ENCODE measurements at regions not wholly inside any gene's neighbourhood (a gene's known extent, or its start where the extent isn't known, plus 50 kb on each side); places are given as distances from the start of the nearest gene placed in this dataset.

DNA sequence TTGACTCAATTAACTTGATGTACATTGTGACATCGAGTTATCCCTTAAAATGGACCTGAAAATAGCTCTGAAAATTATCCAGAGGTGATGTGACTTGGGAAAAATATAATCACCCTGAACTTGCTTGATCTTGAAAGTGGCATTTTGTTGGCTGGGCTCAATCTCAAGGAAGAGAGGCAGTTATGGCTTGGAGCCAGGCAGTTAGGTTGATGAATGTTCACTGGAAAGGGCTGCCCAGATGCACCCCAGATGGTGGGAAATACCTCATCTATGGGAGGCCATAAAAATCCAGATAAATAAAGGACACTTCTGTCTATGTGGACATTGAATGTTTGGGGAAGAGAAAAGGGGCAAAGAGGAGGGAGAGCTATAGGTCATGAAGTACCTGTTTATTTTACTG is 55.7 kb upstream of the OR5AN1 start:
- no peak for DNase-seq (ENCODE audit: low read depth, low spot score)
- in situ Hi-C loops (cut with HindIII; ENCODE audit: low pct_unique_long_range_greater_than_20kb, low sequenced_read_pairs) = no loop called here

DNA sequence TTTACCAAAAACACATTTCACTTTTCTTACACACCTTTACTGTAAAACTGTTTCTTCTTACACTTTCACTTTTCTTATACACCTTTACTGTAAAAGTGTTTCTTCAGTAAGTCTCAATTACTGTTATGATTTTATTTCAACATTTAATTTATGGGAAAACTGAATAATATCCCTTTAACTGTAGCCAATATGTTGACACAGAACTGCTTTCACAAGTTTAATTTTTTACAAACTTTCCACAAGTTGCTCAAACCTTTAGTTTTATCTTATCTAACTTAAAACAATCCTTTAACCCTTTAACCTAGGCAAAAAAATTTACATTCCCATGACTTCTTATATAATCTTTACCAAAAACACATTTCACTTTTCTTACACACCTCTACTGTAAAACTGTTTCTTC is 63.3 kb upstream of the OR5AN1 start:
- no peak for DNase-seq (ENCODE audit: low read depth, low spot score)
- in situ Hi-C loops (cut with HindIII; ENCODE audit: low pct_unique_long_range_greater_than_20kb, low sequenced_read_pairs) = no loop called here

DNA sequence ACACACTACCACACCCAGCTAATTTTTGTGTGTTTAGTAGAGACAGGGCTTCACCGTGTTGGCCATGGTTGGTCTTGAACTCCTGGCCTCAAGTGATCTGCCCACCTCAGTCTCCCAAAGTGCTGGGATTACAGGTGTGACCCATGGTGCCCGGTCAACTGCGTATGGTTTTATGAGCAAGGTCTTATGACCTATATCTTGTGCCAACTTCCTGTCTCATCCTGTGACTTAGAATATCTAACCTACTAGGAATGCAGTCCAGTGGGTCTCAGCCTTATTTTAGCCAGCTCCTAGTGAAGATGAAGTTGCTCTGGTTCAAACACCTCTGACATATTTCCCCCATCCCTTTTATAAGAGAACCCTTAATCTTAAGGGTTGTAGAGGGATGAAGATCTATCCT is 66.1 kb upstream of the OR5AN1 start:
- no peak for DNase-seq (ENCODE audit: low read depth, low spot score)
- in situ Hi-C loops (cut with HindIII; ENCODE audit: low pct_unique_long_range_greater_than_20kb, low sequenced_read_pairs) = no loop called here

DNA sequence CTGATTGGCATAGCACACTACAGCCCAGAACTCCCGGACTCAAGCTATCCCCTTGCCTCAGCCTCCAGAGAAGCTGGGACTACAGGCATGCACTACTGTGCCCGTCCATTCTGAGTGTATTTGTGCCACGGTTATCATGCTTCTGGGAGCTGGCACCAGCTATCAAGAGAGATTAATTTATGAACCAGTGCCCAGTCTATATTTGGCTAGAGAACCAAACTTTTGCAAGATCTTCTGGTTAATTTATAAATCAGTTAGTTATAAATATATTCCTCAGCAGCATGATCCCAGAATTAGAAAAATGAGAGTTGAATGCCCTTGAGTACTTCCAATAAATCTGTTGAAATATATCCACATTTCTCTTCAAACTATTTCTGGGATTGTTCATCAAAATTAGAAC is 67.5 kb upstream of the OR5AN1 start:
- DNase-seq (ENCODE audit: low read depth, low spot score) = no peak
- in situ Hi-C loops (cut with HindIII; ENCODE audit: low pct_unique_long_range_greater_than_20kb, low sequenced_read_pairs) = no loop called here

DNA sequence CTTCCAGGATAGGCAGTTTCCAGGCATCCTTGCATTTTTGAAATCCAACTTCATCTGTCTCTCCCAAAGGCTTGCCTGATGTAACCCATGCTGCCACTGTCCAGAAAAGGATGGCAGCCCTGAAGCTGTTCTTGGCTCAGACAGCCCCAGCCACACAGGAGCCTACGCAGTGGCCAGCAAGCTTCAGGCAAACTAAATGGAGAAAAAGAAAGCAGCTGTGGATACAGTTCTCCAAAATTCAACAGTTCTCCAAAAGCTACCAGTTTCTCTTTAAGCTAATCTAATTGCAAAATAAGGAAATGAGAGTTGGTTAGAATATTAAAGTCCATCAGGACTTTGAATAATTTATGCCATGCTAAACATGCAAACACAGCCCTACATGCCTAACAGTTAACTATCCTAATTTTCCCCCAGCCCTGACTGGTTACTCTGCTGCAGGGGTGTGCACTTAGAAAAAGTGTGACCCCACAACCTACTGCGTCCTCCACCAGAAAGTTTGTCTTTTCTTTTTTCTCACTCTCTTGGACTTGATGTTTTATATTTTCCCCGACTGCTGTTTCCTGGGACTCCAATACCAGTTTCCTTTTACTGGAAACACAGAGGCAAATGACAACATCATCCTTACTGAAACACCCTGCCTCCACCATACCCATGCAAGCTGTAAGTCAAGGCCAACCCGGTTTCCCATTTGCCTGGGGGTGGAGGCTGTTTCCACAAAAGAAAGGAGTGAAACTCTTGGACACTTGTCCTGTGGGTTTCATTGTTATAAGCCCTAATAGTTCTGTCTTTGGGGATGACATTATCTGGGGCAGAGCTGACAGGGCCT is 69.1 kb upstream of the OR5AN1 start:
- no peak for DNase-seq (ENCODE audit: low read depth, low spot score)
- in situ Hi-C loops (cut with HindIII; ENCODE audit: low pct_unique_long_range_greater_than_20kb, low sequenced_read_pairs) = no loop called here

DNA sequence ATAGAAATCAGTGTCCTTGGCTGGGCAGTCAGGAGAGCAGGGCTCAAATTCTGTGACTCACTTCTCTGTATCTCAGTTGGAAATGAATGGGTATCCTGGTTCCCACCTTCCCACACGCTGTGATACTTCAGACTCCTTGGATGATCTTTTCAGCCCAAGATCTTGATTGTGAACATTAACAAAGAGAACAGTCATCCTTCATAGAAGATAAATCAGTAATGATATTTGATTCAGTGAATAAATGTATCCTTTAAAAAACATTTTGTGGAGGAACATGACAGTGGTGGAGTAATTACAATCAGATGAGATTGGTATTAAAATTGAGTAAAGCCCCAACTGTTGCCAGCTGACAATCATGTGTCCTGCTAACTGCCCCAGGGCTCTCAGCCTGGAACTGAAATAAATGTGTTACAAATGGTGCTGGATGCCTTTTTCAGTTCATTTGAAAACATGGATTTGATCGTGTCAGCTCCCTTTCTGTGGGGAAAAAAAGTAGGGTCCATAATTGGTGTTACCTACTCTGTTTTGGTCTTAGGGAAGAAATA is 72.9 kb upstream of the OR5AN1 start:
- peak; percentile 56 for DNase-seq (ENCODE audit: low read depth, low spot score)
- in situ Hi-C loops (cut with HindIII; ENCODE audit: low pct_unique_long_range_greater_than_20kb, low sequenced_read_pairs) = no loop called here

DNA sequence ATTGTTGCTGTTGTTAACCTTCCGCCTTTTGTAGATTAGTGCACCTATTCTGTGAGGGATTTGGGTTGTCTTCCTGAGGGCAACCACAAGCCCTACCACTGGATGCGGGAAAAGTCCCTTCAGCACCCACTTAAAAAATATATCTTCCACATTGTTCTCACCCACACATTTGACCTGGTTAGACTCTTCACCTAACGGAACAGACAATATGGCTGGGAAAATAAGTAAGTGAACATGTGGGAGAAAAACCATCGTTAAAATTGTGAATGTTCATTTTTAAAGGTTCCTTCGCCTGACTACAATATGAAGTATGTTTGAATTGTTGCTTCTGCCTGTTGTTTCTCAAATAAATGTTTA is 72.0 kb upstream of the MPEG1 start:
- in situ Hi-C loops (cut with HindIII; ENCODE audit: low pct_unique_long_range_greater_than_20kb, low sequenced_read_pairs) = no loop called here
- no peak for DNase-seq (ENCODE audit: low read depth, low spot score)

DNA sequence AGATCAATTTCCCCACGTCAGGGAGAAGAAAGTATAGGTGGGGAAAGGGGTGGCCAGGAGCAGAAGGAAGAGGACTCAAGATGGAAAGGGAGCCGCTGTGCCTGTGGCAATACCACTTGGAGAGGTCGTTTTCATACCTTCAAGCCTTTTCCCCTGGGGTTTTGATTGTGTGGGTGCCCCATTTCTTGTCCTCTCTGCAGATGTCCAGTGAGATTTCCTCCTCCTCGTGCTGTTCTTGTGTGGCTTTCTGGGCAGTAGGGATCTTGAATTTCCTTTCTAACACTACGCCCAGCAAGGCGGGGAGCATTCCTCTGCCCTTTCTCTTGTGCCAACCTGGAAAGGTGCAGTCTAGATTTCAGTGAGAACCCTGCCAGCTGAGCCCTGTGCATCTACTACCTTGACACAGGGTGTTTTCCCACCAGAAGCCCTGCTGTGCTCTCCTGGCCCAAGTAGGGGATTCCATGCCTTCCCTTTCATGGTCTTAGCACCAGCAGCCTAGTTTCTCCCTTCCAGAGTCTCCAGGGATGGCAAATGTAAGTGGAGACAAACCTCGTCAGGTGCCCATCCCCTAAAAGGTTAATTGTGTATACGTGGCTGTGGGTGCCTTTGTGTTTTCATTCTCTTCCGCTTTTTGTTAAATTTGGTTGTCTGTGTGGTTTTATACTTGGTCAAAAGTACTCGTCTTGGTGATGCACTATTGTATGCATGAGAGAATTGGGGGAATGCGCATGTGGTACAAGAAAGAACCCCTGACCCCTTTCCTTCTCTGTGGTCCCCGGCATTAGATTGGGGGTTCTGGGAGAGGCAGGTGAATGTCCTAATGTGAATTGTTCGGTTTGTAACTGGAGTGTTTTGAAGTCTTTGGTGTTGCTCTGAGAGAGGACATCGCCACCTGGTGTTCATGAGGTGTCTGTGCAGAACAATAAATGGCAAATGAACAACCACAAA is 71.4 kb upstream of the MPEG1 start:
- peak; percentile 46 for DNase-seq (ENCODE audit: low read depth, low spot score)
- in situ Hi-C loops (cut with HindIII; ENCODE audit: low pct_unique_long_range_greater_than_20kb, low sequenced_read_pairs) = no loop called here

DNA sequence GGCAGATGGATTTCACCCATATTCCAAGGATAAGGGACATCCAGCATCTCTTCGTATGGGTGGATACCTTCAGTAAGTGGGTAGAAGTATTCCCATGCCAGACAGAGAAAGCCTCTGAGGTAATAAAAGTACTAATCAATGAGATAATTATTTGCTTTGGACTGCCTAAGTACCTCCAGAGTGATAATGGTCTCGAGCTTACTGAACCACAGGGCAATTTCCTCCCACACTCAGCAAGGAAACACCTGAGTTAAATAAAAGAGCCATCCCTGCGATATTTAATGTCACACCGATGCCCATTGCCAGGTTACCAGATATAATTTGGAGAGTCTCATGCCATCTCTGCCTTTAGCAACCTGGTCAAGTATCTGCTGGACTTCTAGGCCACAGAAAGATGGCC is 70.6 kb upstream of the MPEG1 start:
- no peak for DNase-seq (ENCODE audit: low read depth, low spot score)

DNA sequence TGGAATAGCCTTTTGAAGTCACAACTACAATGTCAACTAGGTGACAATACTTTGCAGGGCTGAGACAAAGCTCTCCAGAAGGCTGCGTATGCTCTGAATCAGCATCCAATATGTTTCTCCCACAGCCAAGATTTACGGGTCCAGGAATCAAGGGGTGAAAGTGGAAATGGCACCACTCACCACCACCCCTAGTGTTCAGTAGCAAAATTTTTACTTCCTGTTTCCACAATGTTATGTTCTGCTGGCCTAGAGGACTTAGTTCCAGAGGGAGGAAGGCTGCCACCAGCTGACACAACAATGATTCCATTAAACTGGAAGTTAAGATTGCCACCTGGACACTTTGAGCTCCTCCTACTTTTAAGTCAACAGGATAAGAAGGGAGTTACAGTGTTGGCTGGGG is 68.5 kb upstream of the MPEG1 start:
- no peak for DNase-seq (ENCODE audit: low read depth, low spot score)
- in situ Hi-C loops (cut with HindIII; ENCODE audit: low pct_unique_long_range_greater_than_20kb, low sequenced_read_pairs) = no loop called here

More for the DNA sequence above, 70.6 kb upstream of the MPEG1 start:
- in situ Hi-C loops (cut with HindIII; ENCODE audit: low pct_unique_long_range_greater_than_20kb, low sequenced_read_pairs) = no loop called here

DNA sequence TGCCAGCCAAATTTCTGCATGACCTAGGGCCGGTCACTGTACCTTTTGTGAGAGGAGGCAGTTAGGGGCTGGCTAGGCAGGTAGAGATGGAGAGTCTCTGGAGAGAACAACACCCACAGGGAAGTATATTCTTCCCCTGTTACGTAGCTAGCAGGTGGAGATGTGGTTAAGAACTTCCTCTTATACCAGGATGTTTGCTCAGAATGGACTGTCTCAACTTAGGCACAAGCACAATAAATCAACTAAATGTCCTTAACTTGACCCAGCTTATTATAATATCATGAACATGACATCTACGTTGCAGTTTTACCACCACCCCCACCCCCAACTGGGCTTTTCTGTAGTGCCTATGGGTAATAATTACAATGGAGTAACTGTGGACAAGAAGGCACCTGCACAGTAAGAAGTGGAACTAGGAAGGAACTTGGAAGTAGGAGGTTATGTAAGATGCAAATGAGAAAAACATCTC is 60.7 kb upstream of the MPEG1 start:
- in situ Hi-C loops (cut with HindIII; ENCODE audit: low pct_unique_long_range_greater_than_20kb, low sequenced_read_pairs) = no loop called here
- DNase-seq (ENCODE audit: low read depth, low spot score) = no peak

DNA sequence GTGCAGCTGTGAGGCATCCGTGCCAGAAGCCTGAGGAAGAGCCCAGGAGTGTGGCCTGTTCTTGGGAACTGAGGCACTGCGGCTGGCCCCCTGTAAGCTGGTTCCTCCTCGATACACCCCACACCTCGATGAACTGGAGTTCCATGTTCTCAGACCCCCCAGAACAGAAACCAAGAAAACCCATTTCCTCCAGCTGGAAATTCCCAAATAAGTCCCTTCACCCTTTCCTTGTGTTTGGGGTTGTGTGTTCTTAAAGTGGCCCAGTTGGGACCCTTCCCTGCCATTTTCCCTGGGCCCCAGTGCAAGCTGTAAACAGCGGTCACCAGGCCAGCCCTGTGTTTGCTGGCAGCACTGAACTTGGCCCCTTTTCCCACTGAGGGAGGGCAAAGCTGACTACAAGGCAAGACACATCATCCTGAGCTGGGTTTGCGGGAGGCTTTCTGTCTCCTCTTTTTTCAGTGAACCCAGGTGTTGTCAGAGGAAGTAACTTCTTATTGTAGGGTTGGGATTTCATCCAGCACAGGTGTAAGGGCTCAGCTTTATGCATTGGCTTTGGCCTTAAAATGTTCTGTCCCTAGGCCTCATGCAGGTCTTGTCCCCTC is 60.1 kb upstream of the MPEG1 start:
- no peak for DNase-seq (ENCODE audit: low read depth, low spot score)
- in situ Hi-C loops (cut with HindIII; ENCODE audit: low pct_unique_long_range_greater_than_20kb, low sequenced_read_pairs) = no loop called here

DNA sequence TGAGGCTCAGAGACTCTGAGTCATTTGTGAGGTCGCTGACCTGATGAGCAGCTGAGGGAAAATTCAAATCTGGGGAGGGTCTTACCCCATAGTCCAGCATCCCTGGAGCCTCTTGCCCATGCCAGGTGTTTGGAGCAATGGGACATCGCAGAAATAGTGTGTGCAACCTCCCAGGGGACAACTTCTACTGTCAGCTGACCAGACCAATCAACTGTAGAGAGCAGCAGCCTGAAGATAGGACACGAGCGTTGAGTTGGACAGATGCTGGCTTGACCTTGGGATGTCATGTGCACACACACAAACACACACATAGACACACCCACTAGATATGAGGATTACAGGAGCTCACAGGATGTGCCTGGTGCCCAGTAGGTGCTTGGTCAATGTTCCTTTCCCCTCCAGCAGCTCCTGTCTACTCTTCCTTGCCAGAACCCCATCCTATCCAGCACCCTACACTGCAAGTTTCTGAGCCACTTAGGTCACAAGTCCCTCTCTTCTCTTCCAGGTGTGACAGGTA is 59.1 kb upstream of the MPEG1 start:
- no peak for DNase-seq (ENCODE audit: low read depth, low spot score)
- in situ Hi-C loops (cut with HindIII; ENCODE audit: low pct_unique_long_range_greater_than_20kb, low sequenced_read_pairs) = no loop called here

DNA sequence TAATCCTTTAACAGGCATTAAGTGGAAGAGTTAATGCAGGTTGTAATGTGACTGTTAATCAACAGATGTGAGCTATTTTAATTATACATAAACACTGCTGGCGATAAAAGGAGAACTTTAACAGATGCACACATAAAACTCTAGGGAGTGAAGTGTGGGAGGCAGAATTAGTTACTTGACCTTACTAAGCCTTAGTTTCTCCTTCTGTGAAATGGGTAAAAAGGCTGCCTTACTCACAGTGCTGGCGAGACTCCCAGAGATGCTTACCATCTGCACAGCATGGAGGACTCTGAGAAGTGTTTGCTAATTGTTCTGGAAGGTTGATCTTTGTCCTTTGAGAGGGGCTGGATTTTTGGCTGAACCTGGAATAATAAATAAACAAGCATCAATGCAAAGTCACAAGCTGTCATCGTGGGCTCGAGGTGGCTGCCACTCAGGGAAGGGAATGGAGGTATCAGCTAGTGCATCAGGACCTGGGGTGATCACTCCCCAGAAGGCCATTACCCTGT is 58.6 kb upstream of the MPEG1 start:
- no peak for DNase-seq (ENCODE audit: low read depth, low spot score)
- in situ Hi-C loops (cut with HindIII; ENCODE audit: low pct_unique_long_range_greater_than_20kb, low sequenced_read_pairs) = no loop called here

DNA sequence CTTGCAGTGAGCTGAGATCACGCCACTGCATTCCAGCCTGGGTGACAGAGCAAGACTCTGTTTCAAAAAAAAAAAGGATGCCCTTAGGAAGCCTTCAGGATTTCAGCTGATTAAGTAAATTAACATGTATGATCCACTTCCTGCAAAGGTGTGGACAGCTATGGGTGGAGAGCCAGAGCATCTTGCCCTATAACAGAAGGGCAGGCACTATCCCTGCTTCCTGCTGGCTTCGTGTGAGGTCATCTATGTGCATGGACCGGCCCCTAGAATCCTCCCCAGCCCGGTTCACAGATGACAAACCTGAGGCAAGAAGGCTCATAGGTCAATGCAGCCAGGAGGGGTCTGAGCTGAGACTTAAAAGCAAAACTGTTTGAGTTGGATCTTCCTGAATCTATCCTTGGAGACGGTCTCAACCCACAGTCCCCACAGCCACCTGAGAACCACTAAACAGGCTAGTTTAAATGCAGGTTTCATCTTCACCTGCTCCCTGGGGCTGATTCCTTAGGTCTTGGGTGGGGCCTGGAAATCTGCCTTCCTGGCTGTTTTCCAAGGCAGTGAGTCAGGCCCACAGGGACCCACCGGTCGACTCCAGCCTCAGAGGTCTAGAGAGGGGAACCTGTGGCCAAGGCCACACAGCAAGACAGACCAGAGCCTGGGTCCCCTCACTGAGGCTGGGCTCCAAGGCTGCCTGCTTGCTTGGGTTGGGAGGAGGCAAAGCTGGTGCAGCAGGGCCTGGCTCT is 55.2 kb upstream of the MPEG1 start:
- no peak for DNase-seq (ENCODE audit: low read depth, low spot score)
- in situ Hi-C loops (cut with HindIII; ENCODE audit: low pct_unique_long_range_greater_than_20kb, low sequenced_read_pairs) = no loop called here

DNA sequence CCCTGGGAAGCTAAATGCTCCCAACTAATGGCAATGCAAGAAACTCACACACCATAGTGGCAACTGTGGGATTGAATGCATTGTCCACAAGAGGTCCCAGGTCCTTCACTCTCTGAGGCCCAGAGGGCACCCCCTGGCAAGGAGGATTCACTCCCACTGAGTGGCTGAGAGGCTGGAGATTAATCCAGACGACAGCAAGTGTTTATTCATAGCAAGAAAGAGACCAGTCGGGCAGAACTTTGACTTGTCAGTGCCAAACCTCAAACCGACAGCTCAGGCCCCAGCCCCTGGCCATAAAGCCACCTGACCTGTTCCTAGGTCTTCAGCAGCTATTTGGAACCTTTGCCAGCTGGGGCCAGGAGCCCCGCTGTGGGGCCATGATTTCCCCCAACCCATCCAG is 54.5 kb upstream of the MPEG1 start:
- no peak for DNase-seq (ENCODE audit: low read depth, low spot score)
- in situ Hi-C loops (cut with HindIII; ENCODE audit: low pct_unique_long_range_greater_than_20kb, low sequenced_read_pairs) = no loop called here

DNA sequence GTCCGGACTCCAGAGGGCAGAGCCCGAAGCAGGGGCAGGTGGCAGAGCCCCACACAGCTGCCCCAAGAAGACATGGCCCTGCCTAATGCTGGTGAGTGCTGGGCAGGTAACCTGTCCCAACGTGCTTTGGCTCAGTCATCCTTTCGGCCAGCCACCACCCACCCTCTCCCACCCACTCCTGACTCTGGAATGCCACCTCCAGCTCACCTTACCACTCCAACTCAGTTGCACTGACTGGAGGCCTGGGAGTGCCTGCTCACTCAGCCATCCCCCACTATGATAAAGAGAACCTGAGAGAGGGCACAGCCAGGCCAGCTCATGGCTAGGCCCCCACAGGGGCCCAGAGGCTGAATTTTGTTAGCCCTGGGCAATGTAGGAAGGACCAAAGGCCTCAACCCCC is 53.8 kb upstream of the MPEG1 start:
- in situ Hi-C loops (cut with HindIII; ENCODE audit: low pct_unique_long_range_greater_than_20kb, low sequenced_read_pairs) = no loop called here
- no peak for DNase-seq (ENCODE audit: low read depth, low spot score)

Measured in SK-MEL-5 (cell line).